ENCODE measurements at regions not wholly inside any gene's neighbourhood (a gene's known extent, or its start where the extent isn't known, plus 50 kb on each side); places are given as distances from the start of the nearest gene placed in this dataset.

DNA sequence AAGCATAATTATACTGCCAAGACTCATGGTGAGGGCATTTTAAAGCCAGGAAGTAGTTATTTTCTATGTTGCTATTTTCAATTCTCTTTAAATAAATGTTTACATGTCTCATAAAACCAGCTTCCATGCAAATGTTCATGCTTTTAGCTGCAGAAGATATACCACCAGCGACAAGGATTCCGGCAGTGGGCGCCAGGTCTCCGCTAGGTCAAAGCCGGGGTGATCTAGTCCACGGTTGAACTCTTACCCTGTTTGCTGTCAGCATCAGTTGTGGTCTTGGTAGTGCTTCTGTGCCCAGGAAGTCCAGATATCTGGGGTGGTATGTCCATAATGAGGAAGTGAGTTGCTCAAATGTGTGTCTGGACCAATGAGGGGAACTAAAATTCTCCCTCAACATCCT, 265.7 kb downstream of the BRD1 start:
- DNase-seq (ENCODE audit: low read depth) = no peak
- TF ChIP-seq, protein P1, sequence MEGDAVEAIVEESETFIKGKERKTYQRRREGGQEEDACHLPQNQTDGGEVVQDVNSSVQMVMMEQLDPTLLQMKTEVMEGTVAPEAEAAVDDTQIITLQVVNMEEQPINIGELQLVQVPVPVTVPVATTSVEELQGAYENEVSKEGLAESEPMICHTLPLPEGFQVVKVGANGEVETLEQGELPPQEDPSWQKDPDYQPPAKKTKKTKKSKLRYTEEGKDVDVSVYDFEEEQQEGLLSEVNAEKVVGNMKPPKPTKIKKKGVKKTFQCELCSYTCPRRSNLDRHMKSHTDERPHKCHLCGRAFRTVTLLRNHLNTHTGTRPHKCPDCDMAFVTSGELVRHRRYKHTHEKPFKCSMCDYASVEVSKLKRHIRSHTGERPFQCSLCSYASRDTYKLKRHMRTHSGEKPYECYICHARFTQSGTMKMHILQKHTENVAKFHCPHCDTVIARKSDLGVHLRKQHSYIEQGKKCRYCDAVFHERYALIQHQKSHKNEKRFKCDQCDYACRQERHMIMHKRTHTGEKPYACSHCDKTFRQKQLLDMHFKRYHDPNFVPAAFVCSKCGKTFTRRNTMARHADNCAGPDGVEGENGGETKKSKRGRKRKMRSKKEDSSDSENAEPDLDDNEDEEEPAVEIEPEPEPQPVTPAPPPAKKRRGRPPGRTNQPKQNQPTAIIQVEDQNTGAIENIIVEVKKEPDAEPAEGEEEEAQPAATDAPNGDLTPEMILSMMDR (IDR thresholded peaks at IDR 0.05; ENCODE audit: control insufficient read depth, extremely low read depth, insufficient read depth) = no peak
- H3K4me3 ChIP-seq (ENCODE audit: low read depth, low read length) = no peak overlapping the region

DNA sequence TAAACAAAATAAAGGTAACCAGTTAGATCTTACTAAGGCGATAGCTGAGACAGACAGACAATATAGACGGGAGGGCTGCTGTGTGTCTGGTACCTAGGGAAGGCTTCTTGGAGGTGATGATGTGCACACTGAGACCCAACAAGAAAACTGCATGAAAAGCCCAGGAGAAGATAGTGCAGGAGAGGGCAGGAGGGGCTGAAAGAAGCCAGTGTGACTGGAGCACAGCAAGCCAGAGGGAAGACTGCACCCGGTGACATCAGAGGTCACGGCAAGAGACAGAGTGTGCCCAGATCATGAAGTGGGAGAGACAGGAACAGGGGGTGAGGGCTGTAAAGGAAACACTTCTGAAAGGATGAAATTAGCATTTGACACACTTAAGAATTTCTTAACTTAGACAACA, 266.3 kb downstream of the BRD1 start:
- no peak overlapping the region for H3K4me3 ChIP-seq (ENCODE audit: low read depth, low read length)
- TF ChIP-seq, protein P1 (IDR thresholded peaks at IDR 0.05; ENCODE audit: control insufficient read depth, extremely low read depth, insufficient read depth) = no peak
- no peak for DNase-seq (ENCODE audit: low read depth)

DNA sequence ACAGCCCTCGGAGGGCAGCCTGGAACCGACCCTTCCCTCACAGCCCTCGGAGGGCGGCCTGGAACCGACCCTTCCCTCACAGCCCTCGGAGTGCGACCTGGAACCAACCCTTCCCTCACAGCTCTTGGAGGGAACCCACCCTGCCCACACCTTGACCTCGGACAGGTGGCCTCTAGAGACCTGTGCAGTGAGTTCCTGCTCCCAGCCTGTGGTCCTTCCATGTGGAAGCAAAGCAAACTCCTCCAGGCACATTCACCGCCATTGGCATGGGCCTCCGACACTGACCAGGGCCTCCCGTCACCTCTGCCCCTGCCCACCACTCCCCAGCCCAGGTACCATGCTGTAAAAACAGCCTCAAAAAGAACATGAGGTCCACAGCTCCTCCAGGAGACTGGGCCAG, 272.1 kb downstream of the BRD1 start:
- TF ChIP-seq, protein P1 (IDR thresholded peaks at IDR 0.05; ENCODE audit: control insufficient read depth, extremely low read depth, insufficient read depth) = no peak
- H3K4me3 ChIP-seq (ENCODE audit: low read depth, low read length) = no peak overlapping the region
- DNase-seq (ENCODE audit: low read depth) = no peak

DNA sequence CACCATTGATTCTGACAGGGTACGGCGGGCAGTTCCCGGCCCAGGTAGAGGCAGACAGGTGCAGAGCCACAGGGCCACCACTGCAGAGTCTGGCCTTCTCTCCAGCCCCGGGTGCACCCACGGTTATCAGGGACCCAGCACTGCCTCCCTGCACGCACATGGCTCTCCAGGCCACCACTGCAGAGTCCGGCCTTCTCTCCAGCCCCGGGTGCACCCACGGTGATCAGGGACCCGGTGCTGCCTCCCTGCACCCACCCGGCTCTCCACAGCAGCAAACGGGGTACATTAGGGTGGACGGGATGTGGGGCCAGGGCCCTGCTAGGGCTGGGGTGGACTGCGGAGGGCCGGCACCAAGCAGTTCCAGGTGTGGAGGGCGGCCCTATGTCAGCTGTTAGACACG, 272.9 kb downstream of the BRD1 start:
- TF ChIP-seq, protein P1 (IDR thresholded peaks at IDR 0.05; ENCODE audit: control insufficient read depth, extremely low read depth, insufficient read depth) = no peak
- DNase-seq (ENCODE audit: low read depth) = no peak

DNA sequence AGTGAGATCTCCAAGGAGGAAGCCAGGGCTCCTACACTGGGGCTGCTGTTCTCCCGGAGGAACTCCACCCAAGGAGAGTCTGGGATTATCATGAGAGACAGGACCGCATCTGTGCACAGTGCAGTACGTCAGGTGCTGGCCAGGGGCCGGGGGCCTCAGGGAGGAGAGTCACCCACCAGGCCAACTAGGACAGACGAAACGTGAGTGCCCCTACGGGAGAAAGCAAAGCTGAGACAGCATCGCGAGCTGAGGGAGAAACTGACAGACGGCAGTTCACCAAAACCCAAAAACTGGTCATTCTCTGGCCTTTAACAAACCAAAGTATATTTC, 273.4 kb downstream of the BRD1 start:
- H3K4me3 ChIP-seq (ENCODE audit: low read depth, low read length) = no peak overlapping the region
- TF ChIP-seq, protein P1 (IDR thresholded peaks at IDR 0.05; ENCODE audit: control insufficient read depth, extremely low read depth, insufficient read depth) = no peak
- no peak for DNase-seq (ENCODE audit: low read depth)

More for the DNA sequence above, 272.9 kb downstream of the BRD1 start:
- H3K4me3 ChIP-seq (ENCODE audit: low read depth, low read length) = no peak overlapping the region

DNA sequence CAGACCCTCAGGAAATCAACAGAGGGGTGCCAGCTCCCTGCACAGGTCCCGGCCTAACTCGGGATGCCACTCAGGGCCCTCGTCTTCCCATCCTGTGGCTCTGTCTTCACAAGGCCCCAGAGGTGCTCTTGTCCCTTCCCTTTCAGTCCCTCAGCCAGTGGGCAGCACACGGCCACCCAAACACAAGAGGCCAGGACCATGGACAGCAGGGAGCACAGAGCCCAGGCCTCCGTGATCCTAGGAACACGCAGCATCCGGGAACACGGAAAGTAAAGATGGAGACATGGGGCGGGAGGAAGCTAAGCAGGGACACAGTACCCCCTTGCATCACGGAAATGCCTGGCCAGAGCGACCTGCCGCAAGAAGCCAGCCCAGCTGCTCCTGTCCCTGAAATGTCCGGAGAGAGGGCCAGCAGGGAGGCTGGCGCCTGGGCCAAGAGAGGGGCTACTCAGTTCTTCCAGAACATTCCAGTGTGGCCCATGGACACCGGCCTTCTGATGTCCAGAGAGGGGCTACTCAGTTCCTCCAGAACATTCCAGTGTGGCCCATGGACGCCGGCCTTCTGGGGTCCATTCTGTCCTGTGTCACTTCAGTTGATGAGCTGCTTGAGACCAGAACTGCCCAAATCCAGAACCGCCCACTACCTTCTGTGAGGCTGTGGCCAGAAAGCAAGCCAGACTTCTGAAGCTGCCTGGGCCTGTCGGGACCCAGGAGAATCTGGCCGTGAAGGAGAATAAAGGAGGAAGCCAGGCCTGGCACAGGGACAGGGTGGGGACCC, 274.0 kb downstream of the BRD1 start:
- H3K4me3 ChIP-seq (ENCODE audit: low read depth, low read length) = no peak overlapping the region
- no peak for DNase-seq (ENCODE audit: low read depth)

More for the DNA sequence above, 274.0 kb downstream of the BRD1 start:
- TF ChIP-seq, protein P1 (IDR thresholded peaks at IDR 0.05; ENCODE audit: control insufficient read depth, extremely low read depth, insufficient read depth) = no peak
